GM18907 (cell line): ENCODE measurements at regions not wholly inside any gene's neighbourhood (a gene's known extent, or its start where the extent isn't known, plus 50 kb on each side); places are given as distances from the start of the nearest gene placed in this dataset.

ENCODE experiments used
- ATAC-seq: cut with Tn5 transposase; IDR thresholded peaks from one replicate; pipeline ENCODE4 v1.9.1; 2021; ENCODE audit warnings: mild to moderate bottlenecking, moderate library complexity; ENCODE audit not compliant: unreplicated experiment

- peak; percentile 45 for ATAC-seq
These were observed 51.8 kb upstream of the PMAIP1 start for GRCh38 chr18:59848002-59848401.

DNA sequence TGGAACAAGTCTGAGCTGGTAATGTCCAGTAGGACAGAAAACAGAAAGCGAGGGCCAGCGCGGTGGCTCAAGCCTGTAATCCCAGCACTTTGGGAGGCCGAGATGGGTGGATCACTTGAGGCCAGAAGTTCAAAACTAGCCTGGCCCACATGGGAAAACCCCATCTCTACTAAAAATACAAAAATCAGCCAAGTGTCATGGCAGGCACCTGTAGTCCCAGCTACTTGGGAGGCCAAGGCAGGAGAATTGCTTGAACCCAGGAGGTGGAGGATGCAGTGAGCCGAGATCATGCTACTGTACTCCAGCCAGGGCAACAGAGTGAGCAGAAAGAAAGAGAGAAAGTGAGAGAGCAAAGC, 52.3 kb upstream of the PMAIP1 start:
- peak; percentile 10 for ATAC-seq

- ATAC-seq = peak; percentile 94
These were observed 52.8 kb upstream of the PMAIP1 start for GRCh38 chr18:59846814-59847490.

DNA sequence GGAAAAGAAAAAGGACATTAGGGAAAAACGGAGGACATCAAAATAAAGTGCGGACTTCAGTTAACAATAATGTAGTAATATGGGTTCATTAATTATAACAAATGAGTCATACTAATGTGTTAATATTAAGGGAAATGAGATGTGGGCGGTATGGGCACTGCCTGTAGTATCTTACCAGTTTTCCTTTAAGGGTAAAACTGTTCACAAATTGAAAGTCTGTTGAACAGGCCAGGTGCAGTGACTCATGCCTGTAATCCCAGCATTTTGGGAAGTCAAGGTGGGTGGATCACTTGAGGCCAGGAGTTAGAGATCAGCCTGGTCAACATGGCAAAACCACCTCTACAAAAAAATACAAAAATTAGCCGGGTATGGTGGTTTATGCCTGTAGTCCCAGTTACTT, 56.8 kb upstream of the PMAIP1 start:
- no peak for ATAC-seq

DNA sequence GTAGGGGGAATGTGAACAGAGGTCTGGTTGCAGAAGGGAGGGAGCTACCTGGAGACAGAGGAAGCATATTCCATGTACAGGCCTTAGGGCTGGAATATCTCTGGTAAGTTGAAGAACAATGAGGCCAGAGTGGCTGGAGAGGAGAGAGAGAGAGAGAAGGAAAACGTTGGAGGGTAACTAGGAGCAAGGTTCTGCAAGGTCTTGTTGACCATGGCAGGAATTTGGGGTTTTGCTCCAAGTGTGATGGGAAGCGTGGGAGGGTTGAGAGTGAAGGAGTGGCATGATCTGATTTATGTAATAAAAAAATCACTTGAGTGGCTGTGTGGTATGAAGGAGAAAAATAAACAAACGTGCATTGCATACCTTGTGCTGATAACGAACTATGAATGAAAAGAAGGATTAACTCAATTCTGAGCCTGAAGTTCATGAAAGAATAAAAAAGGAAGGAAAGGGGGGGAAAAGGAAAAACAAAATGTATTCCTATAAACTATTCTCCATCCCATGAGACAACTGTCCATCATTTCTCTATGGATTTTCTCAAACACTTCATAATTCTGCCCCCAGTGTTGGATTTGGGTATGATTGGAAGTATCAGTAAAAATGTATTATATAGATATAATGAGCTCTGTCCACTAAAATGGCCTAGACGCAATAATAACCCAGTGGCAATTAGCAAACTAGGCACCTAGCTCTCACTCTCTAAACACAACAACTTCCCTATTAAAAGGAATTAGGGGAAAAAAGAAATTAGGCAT, 59.7 kb upstream of the PMAIP1 start:
- ATAC-seq = no peak

GRCh38 chr18:59839246-59839645, 60.5 kb upstream of the PMAIP1 start:
- ATAC-seq = no peak

- ATAC-seq = peak; percentile 63
These were observed 62.2 kb upstream of the PMAIP1 start for GRCh38 chr18:59837586-59837985.

- ATAC-seq = no peak
These were observed 64.0 kb upstream of the PMAIP1 start for GRCh38 chr18:59835605-59836379.

GRCh38 chr18:59834267-59834666, 65.5 kb upstream of the PMAIP1 start:
- ATAC-seq = peak; percentile 49

GRCh38 chr18:59833785-59834184, 66.0 kb upstream of the PMAIP1 start:
- peak; percentile 84 for ATAC-seq

DNA sequence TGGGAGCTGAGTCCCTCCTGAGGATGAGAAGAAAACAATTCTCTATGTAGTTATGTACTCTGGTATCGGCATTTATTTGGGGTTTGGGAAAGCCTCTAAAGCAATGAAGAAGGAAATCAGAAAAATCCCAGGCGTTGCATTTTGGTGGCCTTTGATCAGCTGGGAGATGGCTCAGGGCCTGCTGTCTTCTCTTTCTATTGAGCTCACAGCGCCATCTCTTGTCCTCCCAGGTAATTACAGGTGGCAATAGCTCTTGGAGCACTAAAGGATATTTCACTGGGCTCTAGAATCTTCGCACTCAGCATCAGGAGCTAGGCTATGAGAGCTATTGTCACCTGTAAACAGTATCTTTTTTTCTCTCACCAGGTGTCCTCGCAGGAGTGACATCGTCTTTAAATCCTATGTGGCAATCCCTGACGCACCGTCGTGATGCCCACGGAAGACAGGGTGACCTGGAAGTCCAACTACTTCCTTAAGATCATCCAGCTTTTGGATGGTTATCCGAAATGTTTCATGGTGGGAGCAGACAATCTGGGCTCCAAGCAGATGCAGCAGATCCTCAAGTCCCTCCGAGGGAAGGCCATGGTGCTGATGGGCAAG, 76.1 kb upstream of the PMAIP1 start:
- ATAC-seq = no peak

- no peak for ATAC-seq
These were observed 76.9 kb upstream of the PMAIP1 start for GRCh38 chr18:59822612-59823550.

- no peak for ATAC-seq
These were observed 77.8 kb upstream of the PMAIP1 start for GRCh38 chr18:59821983-59822382.

DNA sequence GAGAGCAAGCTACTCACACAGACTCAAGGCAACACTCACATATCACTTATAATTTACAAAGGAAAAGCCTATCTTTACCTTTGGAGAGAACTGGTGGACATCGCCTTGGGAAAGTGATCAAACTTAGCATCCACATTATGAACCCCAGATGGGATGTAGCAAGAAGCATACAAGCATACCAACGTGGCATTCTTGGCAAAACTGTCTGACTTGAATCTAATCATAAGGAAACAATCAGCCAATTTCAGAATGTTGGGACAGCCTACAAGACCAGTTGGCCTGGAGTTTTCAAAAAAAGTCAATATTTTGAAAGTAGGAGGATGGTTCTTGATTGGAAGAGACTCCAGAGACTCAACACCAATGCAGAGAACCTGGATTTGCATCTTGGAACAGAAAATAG, 79.1 kb upstream of the PMAIP1 start:
- no peak for ATAC-seq

DNA sequence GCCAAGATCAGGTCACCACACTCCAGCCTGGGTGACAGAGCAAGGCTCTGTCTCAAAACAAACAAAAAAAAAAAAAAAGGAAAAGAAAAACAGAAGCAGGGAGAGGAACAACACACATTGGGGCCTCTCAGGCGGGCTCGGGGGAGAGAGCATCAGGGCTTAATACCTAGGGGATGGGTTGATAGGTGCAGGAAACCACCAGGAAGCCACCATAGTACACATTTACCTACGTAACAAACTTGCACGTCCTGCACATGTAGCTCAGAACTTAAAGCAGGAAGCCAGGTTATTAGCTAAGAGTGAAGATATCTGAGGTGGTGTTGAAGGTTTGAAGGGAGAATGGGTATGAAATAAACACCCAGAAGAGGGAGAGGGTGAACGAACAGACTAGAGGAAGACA, 81.0 kb upstream of the PMAIP1 start:
- ATAC-seq = no peak

DNA sequence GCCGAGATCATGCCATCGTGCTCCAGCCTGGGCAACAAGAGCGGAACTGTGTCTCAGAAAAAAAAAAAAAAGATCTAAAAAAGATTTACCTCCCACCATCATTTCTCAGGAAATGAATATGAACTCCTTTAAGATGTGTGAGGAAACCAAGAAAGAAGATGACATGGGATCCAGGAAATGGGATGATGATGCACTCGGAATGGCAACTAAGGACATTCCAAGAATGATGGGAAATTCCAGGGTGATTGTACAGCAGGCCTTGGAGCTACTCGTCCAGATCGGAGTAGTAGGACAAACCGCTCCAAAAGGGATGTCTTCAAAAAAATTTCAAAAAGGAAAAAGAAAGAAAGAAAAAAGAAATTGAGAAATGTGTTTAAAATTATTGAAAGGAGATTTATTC, 84.9 kb upstream of the PMAIP1 start:
- no peak for ATAC-seq

DNA sequence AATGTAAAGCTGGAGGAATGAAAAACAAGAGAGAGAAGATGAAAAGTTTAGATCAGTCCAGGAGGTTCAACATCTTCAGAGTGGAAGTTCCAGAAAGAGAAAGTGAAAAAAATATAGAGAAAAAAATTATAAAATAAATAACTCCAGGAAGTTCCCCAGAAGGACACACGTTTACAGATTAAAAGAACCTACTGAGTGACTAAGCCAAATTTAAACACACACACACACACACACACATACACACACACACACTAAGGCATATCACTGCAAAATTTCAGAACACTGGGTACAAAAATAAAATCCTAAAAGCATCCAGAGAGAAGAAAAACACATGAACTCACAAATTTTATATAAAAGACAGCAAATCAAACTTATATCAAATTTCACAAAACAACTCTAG, 85.9 kb upstream of the PMAIP1 start:
- ATAC-seq = no peak

DNA sequence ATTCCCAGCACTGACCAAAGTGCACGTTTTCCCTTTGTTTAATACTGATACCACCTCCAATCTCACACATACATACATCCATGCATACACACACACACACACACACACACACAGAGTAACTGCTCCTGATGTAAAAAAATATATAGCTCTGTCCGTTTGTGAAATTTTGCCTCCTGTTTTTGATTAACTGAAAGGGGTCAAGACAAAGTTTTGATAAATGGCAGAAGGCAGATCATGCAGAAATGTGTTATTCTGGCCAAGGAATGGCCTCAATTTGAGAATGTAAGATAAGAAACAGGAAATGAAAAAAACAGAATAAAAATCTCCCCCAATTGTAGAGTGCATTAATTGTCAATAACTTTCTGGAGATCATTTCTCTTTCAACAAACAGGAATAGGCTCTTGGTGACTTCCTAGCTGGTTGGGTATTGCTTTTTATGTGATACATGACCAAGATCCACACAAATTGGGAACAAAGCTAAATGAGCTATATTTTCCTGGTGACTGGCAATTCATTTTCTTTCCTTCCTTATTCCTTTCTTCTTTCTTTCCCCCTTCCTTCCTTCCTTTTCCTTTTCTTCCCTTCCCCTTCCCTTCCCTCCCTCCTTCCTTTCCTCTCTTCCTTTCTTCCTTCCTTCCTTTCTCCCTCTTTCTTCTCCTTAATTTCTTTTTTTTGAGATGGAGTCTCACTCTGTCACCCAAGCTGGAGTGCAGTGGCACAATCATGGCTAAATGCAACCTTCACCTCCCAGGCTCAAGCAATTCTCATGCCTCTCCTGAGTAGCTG, 88.9 kb upstream of the PMAIP1 start:
- ATAC-seq = no peak

DNA sequence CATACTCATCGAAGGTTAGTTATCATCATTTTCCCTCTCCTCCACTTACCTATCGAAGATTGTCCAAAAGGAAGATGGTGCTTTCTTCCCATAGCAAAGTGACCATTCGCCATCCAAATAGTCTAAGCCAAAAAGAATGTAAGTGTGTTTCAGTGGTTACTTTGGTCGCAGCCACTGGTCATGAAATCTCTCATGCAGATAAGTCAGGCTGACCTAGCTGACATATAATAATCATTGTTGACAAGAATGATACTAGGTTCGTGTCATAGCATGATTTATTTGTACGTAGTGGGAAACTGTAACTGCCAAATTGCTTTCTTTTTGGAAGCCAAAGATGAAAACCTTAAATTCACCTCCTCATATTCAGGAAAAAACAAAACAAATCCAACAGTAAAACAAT, 89.6 kb upstream of the PMAIP1 start:
- ATAC-seq = peak; percentile 61

DNA sequence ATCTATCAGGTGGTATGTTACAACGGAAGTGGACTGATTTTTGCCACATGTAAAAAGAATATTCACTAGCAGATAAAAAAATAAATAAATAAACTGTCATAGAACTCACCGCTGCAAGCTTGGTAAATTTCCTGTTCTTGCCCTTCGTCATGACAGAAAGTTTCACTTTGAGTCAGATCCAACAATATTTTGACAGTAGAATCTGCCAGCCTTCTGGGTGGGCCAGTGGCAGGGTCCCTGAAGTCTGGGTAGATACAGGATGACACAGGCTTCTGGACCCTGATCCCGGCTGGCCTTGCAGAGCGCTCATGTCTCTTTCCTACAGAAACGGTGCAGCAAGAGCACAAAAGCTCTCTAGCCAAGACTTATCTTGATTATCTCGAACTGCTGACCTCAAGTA, 97.8 kb upstream of the PMAIP1 start:
- peak; percentile 88 for ATAC-seq
